ES-I3 (cell line): ENCODE measurements at regions not wholly inside any gene's neighbourhood (a gene's known extent, or its start where the extent isn't known, plus 50 kb on each side); places are given as distances from the start of the nearest gene placed in this dataset.

ENCODE experiments used
- H3K36me3 ChIP-seq: 2 replicates; pipeline ENCODE4 v1.6.1; 2013; ENCODE audit warnings: mild to moderate bottlenecking, low read length, control low read depth, moderate library complexity; ENCODE audit not compliant: insufficient read depth
- H3K4me1 ChIP-seq: 2 replicates; pipeline ENCODE4 v1.6.1; 2013; ENCODE audit warnings: mild to moderate bottlenecking, control low read depth, low read length; ENCODE audit not compliant: insufficient read depth
- H3K9ac ChIP-seq: 2 replicates; pipeline ENCODE4 v1.6.1; 2013; ENCODE audit warnings: low read depth, mild to moderate bottlenecking, low read length, moderate library complexity
- H3K9me3 ChIP-seq: 2 replicates; pipeline ENCODE4 v1.6.1; 2013; ENCODE audit warnings: mild to moderate bottlenecking, low read length, moderate library complexity; ENCODE audit not compliant: control insufficient read depth, insufficient read depth

GRCh38 chr13:67643516-67644055 lies 413.4 kb upstream of the PCDH9 start:
- Histone ChIP-seq H3K4me1 (no peaks in the 10 kb centered on the region), H3K36me3 (no peaks in the 10 kb centered on the region), H3K9ac (no peak overlapping the region), H3K9me3 (no peaks in the 10 kb centered on the region; the same call in 1 of the 2 replicates)

DNA sequence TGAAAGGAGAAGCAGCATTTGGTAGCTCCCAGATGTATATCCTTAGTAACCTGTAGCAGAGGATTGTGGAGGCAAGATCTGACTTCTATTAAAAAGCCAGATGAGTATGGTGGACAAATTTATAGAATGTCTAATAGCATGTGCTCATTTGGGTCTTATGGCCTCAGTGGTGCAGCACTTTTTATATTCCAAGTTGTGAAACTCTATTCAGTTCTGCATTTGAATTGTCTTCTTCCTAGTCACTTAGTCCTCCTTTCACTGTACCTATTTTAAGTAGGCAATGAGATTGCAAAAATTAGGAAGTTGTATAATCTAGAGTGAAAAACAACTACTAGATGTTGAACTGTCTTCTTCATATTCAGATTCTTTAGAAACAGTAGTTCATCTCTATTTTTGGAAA lies 412.5 kb upstream of the PCDH9 start:
- Histone ChIP-seq H3K9me3 (no peaks in the 10 kb centered on the region; the same call in 1 of the 2 replicates), H3K9ac (no peak overlapping the region), H3K36me3 (no peaks in the 10 kb centered on the region), H3K4me1 (no peaks in the 10 kb centered on the region)

DNA sequence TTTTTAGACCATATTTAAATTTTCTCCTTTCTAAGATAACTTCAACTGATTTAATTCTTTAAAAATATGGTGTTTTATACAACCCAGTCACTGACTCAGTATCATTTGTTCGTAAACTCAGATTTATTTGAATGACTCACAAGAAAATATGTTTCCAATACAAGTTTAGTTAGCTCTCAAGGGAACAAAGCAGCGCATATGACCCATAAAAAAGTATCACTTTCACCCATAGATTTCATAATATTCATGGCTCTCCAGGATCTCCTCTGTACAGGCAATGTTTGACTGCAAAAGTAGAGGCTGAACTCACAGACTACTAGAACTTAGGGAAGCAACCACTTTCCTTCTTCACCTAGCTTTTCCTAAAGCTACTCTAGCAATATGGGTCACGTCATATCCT lies 405.6 kb upstream of the PCDH9 start:
- Histone ChIP-seq H3K36me3 (no peaks in the 10 kb centered on the region), H3K9ac (no peak overlapping the region), H3K4me1 (no peaks in the 10 kb centered on the region), H3K9me3 (no peaks in the 10 kb centered on the region; the same call in 1 of the 2 replicates)

GRCh38 chr13:67632590-67632989 lies 402.5 kb upstream of the PCDH9 start:
- Histone ChIP-seq H3K9ac (no peak overlapping the region), H3K9me3 (no peaks in the 10 kb centered on the region), H3K36me3 (no peaks in the 10 kb centered on the region), H3K4me1 (no peaks in the 10 kb centered on the region)

- no peaks in the 10 kb centered on the region for H3K4me1 ChIP-seq
- no peaks in the 10 kb centered on the region for H3K36me3 ChIP-seq
- no peaks in the 10 kb centered on the region for H3K9me3 ChIP-seq
- no peak overlapping the region for H3K9ac ChIP-seq
These were observed 400.5 kb upstream of the PCDH9 start for GRCh38 chr13:67630640-67631039.

- no peaks in the 10 kb centered on the region for H3K4me1 ChIP-seq
- H3K36me3 ChIP-seq, result no peaks in the 10 kb centered on the region; the same call in 1 of the 2 replicates
- H3K9me3 ChIP-seq, result no peaks in the 10 kb centered on the region
- no peak overlapping the region for H3K9ac ChIP-seq
These were observed 393.5 kb upstream of the PCDH9 start for GRCh38 chr13:67623630-67624029.

DNA sequence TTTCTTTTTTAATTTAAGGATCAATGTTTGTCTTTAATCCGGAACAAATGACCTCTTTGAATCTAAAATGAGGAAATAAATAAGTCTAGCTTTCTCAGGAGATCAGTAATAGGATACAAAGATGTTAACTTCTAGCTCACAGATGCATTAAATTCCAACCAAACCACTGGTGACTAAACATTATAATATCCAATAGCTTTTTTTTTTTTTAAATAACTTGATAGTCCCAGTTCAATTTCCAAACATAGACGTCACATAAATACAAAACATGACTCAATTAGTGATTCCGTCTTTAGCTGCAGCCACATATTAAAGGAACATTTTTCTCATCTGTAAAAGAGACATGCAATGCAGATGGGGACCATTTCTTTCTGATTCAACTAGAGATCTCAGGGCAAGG lies 390.5 kb upstream of the PCDH9 start:
- Histone ChIP-seq H3K9ac (no peak overlapping the region), H3K4me1 (no peaks in the 10 kb centered on the region), H3K36me3 (no peaks in the 10 kb centered on the region; the same call in 1 of the 2 replicates)

DNA sequence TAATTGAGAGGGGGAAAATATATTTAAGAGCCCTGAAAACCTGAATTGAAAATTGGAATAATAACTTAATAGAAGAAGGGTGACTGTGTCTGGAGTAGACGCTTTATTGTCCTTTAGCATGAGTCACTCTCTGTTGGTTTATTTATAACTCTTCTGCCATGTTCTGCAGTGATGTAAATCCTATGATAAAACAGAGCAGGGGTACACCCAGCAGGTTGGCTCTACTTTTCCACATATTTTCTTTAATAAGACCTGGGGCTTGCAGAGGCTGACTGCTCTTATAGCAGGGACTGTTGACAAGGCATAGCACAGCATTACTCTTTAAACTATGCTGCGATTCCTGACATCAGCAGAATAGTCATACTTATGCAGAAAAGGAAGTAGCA lies 389.9 kb upstream of the PCDH9 start:
- Histone ChIP-seq H3K4me1 (no peaks in the 10 kb centered on the region), H3K36me3 (no peaks in the 10 kb centered on the region; the same call in 1 of the 2 replicates), H3K9me3 (no peaks in the 10 kb centered on the region), H3K9ac (no peak overlapping the region)

More for the DNA sequence above, 390.5 kb upstream of the PCDH9 start:
- H3K9me3 ChIP-seq, result no peaks in the 10 kb centered on the region

DNA sequence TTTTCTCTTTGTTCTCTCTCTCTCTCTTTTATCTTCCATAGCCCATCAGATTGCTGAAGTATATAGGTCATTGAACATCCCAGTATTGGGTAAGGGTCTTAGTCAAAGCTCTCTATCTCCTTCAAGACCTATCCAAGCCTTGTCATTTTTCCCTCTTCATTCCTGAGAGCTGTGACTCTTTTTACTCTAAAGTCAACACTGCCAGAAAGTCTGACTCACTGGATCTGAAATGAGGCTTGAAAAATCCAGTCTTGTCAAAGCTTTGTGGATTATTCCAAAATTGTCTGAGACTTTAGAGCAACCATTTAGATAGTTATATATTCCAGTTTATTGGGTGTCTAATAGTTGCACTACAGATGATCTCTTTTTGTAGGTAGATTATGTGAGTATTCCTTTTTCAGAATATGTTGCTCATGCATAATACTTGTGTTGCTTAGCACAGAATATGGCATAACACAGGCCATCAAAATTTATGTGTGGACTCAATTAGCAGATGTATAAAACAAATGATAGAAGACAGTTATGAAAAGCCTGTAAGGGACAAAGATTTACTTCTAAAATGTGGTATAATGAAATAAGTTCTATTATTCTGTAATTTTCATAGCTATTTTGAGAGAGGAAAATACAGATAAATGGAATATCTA lies 389.3 kb upstream of the PCDH9 start:
- H3K9me3 ChIP-seq, result no peaks in the 10 kb centered on the region
- no peaks in the 10 kb centered on the region; the same call in 1 of the 2 replicates for H3K36me3 ChIP-seq
- no peaks in the 10 kb centered on the region for H3K4me1 ChIP-seq
- H3K9ac ChIP-seq, result no peak overlapping the region

GRCh38 chr13:67614579-67614978 lies 384.4 kb upstream of the PCDH9 start:
- Histone ChIP-seq H3K4me1 (no peaks in the 10 kb centered on the region), H3K9ac (no peak overlapping the region), H3K9me3 (no peaks in the 10 kb centered on the region), H3K36me3 (no peaks in the 10 kb centered on the region)

GRCh38 chr13:67614013-67614412 lies 383.9 kb upstream of the PCDH9 start:
- H3K9ac ChIP-seq, result no peak overlapping the region
- no peaks in the 10 kb centered on the region for H3K4me1 ChIP-seq
- H3K9me3 ChIP-seq, result no peaks in the 10 kb centered on the region
- H3K36me3 ChIP-seq, result no peaks in the 10 kb centered on the region

DNA sequence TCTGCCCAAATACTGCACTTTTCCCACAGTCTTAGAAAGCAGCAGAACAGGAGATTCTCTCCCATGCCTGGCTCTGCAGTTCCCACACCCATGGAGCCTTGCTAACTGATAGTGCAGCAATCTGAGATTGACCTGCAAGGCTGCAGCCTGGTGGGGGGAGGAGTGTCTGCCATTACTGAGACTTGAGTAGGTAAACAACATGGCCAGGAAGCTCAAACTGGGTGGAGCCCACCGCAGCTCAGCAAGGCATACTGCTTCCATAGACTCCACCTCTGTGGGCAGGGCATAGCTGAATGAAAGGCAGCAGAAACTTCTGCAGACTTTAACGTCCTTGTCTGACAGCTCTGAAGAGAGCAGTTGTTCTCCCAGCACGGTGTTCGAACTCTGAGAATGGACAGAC lies 358.5 kb upstream of the PCDH9 start:
- no peaks in the 10 kb centered on the region for H3K36me3 ChIP-seq
- no peaks in the 10 kb centered on the region for H3K4me1 ChIP-seq
- H3K9me3 ChIP-seq, result no peaks in the 10 kb centered on the region
- no peak overlapping the region for H3K9ac ChIP-seq

DNA sequence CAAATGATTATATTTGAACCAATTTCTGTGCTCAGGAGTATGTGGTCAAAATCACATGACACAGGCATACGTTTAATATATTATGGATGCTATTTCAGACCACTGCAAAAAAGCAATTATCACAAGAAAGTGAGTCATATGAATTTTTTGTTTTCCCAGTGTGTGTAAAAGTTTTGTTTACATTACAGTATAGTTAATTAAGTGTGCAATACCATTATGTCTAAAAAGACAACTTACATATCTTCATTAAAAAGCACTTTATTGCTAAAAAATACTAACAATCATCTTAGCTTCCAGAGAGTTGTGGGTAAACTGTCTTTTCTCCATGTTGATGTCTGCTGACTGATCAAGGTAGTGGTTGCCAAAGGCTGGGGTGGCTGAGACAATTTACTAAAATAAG lies 347.2 kb upstream of the PCDH9 start:
- Histone ChIP-seq H3K4me1 (no peaks in the 10 kb centered on the region), H3K9ac (no peak overlapping the region), H3K9me3 (no peaks in the 10 kb centered on the region), H3K36me3 (no peaks in the 10 kb centered on the region)

GRCh38 chr13:67574320-67575233 lies 344.4 kb upstream of the PCDH9 start:
- H3K36me3 ChIP-seq, result no peaks in the 10 kb centered on the region
- H3K9me3 ChIP-seq, result no peaks in the 10 kb centered on the region
- no peaks in the 10 kb centered on the region for H3K4me1 ChIP-seq
- no peak overlapping the region for H3K9ac ChIP-seq

GRCh38 chr13:67568205-67568604 lies 338.1 kb upstream of the PCDH9 start:
- Histone ChIP-seq H3K9me3 (no peaks in the 10 kb centered on the region), H3K36me3 (no peaks in the 10 kb centered on the region), H3K9ac (no peak overlapping the region), H3K4me1 (no peaks in the 10 kb centered on the region)
